GM10266 (cell line): ENCODE measurements at regions not wholly inside any gene's neighbourhood (a gene's known extent, or its start where the extent isn't known, plus 50 kb on each side); places are given as distances from the start of the nearest gene placed in this dataset.

Experiments
- DNase-seq: peaks from one replicate; pipeline ENCODE4 v3.0.0; 2012; ENCODE audit errors: extremely low spot score
- TF ChIP-seq, protein P1 (sequence below): IDR thresholded peaks from 2 replicates; pipeline ENCODE4 v1.5.1; 2012; ENCODE audit warnings: mild to moderate bottlenecking, low read depth; ENCODE audit not compliant: control insufficient read depth, insufficient read depth; ENCODE audit errors: missing control alignments

DNA sequence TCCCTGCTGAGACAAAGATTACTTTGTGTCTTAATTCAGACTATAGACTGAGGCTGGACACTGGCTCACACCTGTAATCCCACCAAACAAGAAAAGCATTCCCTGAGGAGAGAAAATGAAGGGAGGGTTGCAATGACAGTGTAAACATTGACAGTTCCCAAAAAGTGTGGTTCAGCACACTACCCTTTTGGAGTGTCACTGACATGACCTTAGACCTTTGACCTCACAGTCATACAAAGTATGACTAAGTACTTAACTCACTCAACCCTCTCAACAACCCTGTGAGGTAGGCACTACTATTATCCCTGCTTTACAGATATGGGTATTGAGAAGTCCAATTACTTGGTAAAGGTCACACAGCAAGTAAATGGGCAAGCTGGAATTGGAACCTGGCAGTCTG, 341.7 kb downstream of the LRRC3B start:
- TF ChIP-seq, protein P1, sequence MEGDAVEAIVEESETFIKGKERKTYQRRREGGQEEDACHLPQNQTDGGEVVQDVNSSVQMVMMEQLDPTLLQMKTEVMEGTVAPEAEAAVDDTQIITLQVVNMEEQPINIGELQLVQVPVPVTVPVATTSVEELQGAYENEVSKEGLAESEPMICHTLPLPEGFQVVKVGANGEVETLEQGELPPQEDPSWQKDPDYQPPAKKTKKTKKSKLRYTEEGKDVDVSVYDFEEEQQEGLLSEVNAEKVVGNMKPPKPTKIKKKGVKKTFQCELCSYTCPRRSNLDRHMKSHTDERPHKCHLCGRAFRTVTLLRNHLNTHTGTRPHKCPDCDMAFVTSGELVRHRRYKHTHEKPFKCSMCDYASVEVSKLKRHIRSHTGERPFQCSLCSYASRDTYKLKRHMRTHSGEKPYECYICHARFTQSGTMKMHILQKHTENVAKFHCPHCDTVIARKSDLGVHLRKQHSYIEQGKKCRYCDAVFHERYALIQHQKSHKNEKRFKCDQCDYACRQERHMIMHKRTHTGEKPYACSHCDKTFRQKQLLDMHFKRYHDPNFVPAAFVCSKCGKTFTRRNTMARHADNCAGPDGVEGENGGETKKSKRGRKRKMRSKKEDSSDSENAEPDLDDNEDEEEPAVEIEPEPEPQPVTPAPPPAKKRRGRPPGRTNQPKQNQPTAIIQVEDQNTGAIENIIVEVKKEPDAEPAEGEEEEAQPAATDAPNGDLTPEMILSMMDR: no peak
- DNase-seq: no peak

DNA sequence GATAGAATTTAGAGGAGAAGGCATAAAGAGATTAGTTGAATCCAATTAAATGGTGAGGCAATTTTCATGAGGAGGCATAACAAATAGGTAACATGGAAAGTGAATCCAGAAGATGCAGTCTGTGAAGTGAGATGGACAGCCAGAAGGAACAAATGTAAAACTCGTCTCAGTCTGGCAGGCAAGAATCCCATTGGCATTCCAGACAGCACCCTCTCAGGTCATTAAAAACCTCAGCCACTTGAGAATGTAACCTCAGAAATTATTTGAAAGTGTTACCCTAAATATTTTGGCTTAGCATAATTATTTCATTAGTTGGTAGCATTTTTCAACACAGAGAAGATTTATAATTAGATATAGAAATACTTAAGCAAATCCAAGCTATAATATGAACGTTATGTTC, 342.3 kb downstream of the LRRC3B start:
- TF ChIP-seq, protein P1: no peak

DNA sequence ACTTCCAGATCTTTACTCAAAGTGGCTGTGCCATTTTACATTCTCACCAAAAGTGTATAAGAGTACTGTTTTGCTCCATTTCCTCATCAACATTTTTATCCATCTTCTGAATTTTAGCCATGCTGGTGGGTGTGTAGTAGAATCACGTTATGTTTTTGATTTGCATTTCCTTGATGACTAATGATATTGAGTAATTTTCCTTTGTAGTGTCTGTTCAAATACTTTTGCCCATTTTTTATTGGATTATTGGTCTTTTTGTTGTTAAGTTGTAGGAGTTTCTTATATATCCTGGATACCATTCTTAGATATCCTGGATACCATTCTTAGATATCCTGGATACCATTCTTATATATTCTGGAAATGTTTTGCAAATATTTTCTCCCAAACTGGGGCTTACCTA, 344.9 kb downstream of the LRRC3B start:
- TF ChIP-seq, protein P1: no peak
- no peak for DNase-seq

More for the DNA sequence above, 342.3 kb downstream of the LRRC3B start:
- DNase-seq: no peak

DNA sequence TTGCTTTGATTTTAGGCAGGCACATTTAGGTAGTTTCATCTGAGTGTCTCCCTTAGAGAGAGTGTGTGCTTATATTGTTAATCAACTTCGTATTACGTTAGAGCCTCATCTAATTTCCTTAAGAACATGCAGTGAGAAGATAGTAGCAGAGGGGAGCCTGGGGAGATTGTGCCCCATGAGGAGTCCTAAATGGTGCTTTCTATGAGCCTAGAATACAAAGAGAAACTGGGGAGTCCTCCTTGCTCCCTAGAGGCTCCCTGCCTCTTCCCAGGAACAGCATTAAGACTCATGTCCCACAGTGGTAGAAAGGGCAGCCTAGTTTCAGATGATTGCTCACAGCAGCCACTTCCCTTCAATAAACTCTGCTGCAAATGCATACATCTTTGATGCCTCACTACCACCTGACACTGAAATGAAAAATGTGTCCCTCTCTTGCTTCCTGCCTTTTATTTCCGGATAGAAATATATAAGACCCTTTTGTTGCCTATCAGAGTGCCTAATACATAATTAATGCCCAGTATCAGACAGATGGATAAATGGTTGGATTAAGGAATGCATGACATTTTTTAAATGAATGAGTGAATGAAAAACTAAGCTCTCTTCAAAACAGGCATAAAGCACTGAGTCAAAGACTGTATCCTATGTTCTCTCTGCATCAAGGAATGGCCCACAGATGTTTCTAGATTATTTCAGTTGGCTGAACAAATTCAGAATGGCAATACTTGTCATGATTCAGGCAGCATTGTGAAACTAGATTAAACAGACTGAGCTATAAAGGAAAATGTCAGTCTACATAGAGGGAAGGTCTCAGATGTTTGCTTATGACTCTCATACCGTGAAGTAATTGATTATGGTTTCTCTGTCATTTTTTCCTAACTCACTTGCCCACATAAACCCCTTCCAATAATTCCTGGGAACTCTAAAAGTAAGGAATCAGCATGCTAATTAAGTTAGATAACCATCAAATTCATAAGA, 362.1 kb downstream of the LRRC3B start:
- TF ChIP-seq, protein P1: no peak
- DNase-seq: no peak

DNA sequence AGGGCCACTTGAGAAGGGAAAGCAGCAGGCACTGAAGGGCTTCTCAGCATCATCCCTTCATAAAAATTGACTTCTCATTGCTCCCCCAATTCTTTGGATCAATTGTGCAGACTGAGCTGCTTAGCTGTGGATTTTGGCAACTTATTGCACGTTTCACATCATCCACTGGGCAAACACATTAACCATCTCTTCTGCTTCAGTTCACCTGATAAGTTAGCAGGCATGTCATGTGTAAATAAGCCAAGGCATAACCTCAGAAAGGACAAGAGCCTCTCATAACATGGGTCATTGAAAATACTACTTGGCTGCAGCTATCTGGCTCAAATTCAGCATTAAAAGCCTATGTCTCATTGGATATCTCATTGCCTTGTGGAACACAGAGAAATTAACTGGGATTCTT, 366.5 kb downstream of the LRRC3B start:
- TF ChIP-seq, protein P1: no peak
- no peak for DNase-seq

DNA sequence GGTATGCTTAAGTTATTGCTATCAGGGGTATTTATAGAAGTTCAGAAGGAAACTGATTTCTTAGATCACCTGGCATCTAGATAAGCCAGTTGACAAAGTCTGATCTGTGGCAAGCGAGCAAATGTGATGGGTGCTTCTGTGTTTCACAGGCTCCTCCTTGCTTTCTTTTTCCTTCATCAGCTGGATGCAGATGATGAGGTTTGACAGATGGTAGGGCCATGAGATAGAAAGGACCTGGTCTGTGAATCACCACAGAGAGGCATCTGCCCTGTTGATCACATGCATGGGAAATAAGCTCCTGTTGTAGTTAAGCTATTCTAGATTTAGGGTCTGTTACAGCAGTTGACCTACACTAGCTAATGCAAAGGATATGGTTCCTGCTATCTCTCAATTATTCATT, 372.0 kb downstream of the NEK10 start:
- TF ChIP-seq, protein P1: no peak
- no peak for DNase-seq

DNA sequence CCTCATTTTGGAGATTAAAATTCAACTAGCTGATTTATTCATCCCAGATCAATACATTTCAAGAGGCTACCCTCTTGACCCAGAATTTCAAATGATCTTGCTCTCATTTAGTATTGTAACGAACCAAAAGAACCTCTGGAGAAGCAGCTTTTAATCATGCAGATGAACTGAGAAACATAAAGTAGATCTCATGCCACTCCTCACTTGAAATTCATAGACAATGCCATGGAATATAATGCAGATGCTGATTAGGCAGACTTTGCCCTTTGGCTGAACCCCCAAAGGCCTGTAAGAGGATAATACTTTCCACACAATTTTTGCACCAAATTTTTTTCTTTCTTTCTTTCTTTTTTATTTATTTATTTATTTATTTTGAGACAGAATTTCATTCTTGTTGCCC, 358.3 kb downstream of the NEK10 start:
- TF ChIP-seq, protein P1: no peak
- DNase-seq: no peak
